ENCODE measurements at regions not wholly inside any gene's neighbourhood (a gene's known extent, or its start where the extent isn't known, plus 50 kb on each side); places are given as distances from the start of the nearest gene placed in this dataset.
A peak's percentile ranks its signal among the peaks of the same experiment; 100 is the strongest.

- DNase-seq (ENCODE audit: extremely low read depth in 1 of 11, low read depth in 9 of 11, low spot score in 4 of 11), result no peak
These were observed 205.5 kb upstream of the CD96 start for GRCh38 chr3:111336511-111336910.

- peak in 2 of 11 donors; percentile 24 to 35 for DNase-seq (ENCODE audit: extremely low read depth in 1 of 11, low read depth in 9 of 11, low spot score in 4 of 11)
These were observed 203.8 kb upstream of the CD96 start for GRCh38 chr3:111338059-111338698.

GRCh38 chr3:111339017-111339416, 203.0 kb upstream of the CD96 start:
- DNase-seq (ENCODE audit: extremely low read depth in 1 of 11, low read depth in 9 of 11, low spot score in 4 of 11), result no peak

- DNase-seq (ENCODE audit: extremely low read depth in 1 of 11, low read depth in 9 of 11, low spot score in 4 of 11), result peak in 1 of 11 donors; percentile 3
These were observed 190.7 kb upstream of the CD96 start for GRCh38 chr3:111351334-111351733.

GRCh38 chr3:111352585-111352984, 189.4 kb upstream of the CD96 start:
- no peak for DNase-seq (ENCODE audit: extremely low read depth in 1 of 11, low read depth in 9 of 11, low spot score in 4 of 11)

GRCh38 chr3:111359261-111360030, 182.6 kb upstream of the CD96 start:
- no peak for DNase-seq (ENCODE audit: extremely low read depth in 1 of 11, low read depth in 9 of 11, low spot score in 4 of 11)

GRCh38 chr3:111362381-111363009, 179.5 kb upstream of the CD96 start:
- peak in 7 of 11 donors; percentile 8 to 52 (median 35) for DNase-seq (ENCODE audit: extremely low read depth in 1 of 11, low read depth in 9 of 11, low spot score in 4 of 11)

GRCh38 chr3:111366515-111366914, 175.5 kb upstream of the CD96 start:
- DNase-seq (ENCODE audit: extremely low read depth in 1 of 11, low read depth in 9 of 11, low spot score in 4 of 11), result no peak

GRCh38 chr3:111368056-111368455, 173.9 kb upstream of the CD96 start:
- DNase-seq (ENCODE audit: extremely low read depth in 1 of 11, low read depth in 9 of 11, low spot score in 4 of 11), result no peak

- no peak for DNase-seq (ENCODE audit: extremely low read depth in 1 of 11, low read depth in 9 of 11, low spot score in 4 of 11)
These were observed 172.0 kb upstream of the CD96 start for GRCh38 chr3:111369958-111370357.

GRCh38 chr3:111373239-111373638, 168.8 kb upstream of the CD96 start:
- DNase-seq (ENCODE audit: extremely low read depth in 1 of 11, low read depth in 9 of 11, low spot score in 4 of 11), result no peak

- no peak for DNase-seq (ENCODE audit: extremely low read depth in 1 of 11, low read depth in 9 of 11, low spot score in 4 of 11)
These were observed 168.1 kb upstream of the CD96 start for GRCh38 chr3:111373861-111374260.

GRCh38 chr3:111385971-111386495, 156.0 kb upstream of the CD96 start:
- no peak for DNase-seq (ENCODE audit: extremely low read depth in 1 of 11, low read depth in 9 of 11, low spot score in 4 of 11)

GRCh38 chr3:111392894-111393398, 149.1 kb upstream of the CD96 start:
- DNase-seq (ENCODE audit: extremely low read depth in 1 of 11, low read depth in 9 of 11, low spot score in 4 of 11), result no peak

GRCh38 chr3:111412656-111413055, 129.3 kb upstream of the CD96 start:
- DNase-seq (ENCODE audit: extremely low read depth in 1 of 11, low read depth in 9 of 11, low spot score in 4 of 11), result no peak

GRCh38 chr3:111414531-111414930, 127.5 kb upstream of the CD96 start:
- DNase-seq (ENCODE audit: extremely low read depth in 1 of 11, low read depth in 9 of 11, low spot score in 4 of 11), result no peak

GRCh38 chr3:111415018-111415417, 127.0 kb upstream of the CD96 start:
- no peak for DNase-seq (ENCODE audit: extremely low read depth in 1 of 11, low read depth in 9 of 11, low spot score in 4 of 11)

- no peak for DNase-seq (ENCODE audit: extremely low read depth in 1 of 11, low read depth in 9 of 11, low spot score in 4 of 11)
These were observed 123.6 kb upstream of the CD96 start for GRCh38 chr3:111418391-111418790.

- DNase-seq (ENCODE audit: extremely low read depth in 1 of 11, low read depth in 9 of 11, low spot score in 4 of 11), result no peak
These were observed 113.7 kb upstream of the CD96 start for GRCh38 chr3:111428301-111428700.

Data from renal cortex interstitium (tissue), 11 donors.